OCI-LY1 (cell line): ENCODE measurements at regions not wholly inside any gene's neighbourhood (a gene's known extent, or its start where the extent isn't known, plus 50 kb on each side); places are given as distances from the start of the nearest gene placed in this dataset.

ENCODE experiments used
- H2AFZ ChIP-seq: fragments of 200-600 bp; sonication (generic), shearing (Covaris generic); 2 replicates; pipeline ENCODE4 v1.6.0; 2014; ENCODE audit warnings: antibody characterized with exemption, mild to moderate bottlenecking, low read length
- H3F3A ChIP-seq: fragments of 200-600 bp; sonication (generic), shearing (Covaris generic); 2 replicates; pipeline ENCODE4 v1.6.0; 2014; ENCODE audit warnings: mild to moderate bottlenecking, antibody characterized with exemption, low read length, moderate library complexity; ENCODE audit not compliant: insufficient read depth
- H3K27ac ChIP-seq: fragments of 200-600 bp; sonication (generic); 2 replicates; pipeline ENCODE4 v1.5.1; 2014; ENCODE audit warnings: low read length, mixed run types, mild to moderate bottlenecking, low read depth; ENCODE audit not compliant: poor library complexity, severe bottlenecking
- H3K27me3 ChIP-seq: fragments of 200-600 bp; sonication (generic); 2 replicates; pipeline ENCODE4 v1.6.0; 2014; ENCODE audit warnings: antibody characterized with exemption, mild to moderate bottlenecking, low read length, moderate library complexity; ENCODE audit not compliant: insufficient read depth
- H3K36me3 ChIP-seq: fragments of 200-600 bp; sonication (generic); 2 replicates; pipeline ENCODE4 v1.6.1; 2014; ENCODE audit warnings: mild to moderate bottlenecking, antibody characterized with exemption, low read length, moderate library complexity, mixed read lengths; ENCODE audit not compliant: insufficient read depth
- H3K4me1 ChIP-seq: fragments of 200-600 bp; sonication (generic); 2 replicates; pipeline ENCODE4 v1.5.1; 2014; ENCODE audit warnings: mild to moderate bottlenecking, low read length, moderate library complexity; ENCODE audit not compliant: insufficient read depth, severe bottlenecking
- H3K4me2 ChIP-seq: fragments of 200-600 bp; sonication (generic), shearing (Covaris generic); 2 replicates; pipeline ENCODE4 v1.6.1; 2014; ENCODE audit warnings: low read length
- H3K4me3 ChIP-seq: fragments of 200-600 bp; sonication (generic); 2 replicates; pipeline ENCODE4 v1.5.1; 2014; ENCODE audit warnings: low read length, low read depth, mild to moderate bottlenecking, mixed read lengths; ENCODE audit not compliant: poor library complexity, severe bottlenecking
- H3K79me2 ChIP-seq: fragments of 200-600 bp; shearing (Covaris generic); 2 replicates; pipeline ENCODE4 v1.6.1; 2016; ENCODE audit warnings: mixed run types, low read length, mixed read lengths; ENCODE audit not compliant: insufficient read depth
- H3K9ac ChIP-seq: fragments of 200-600 bp; sonication (generic), shearing (Covaris generic); 2 replicates; pipeline ENCODE4 v1.6.1; 2014; ENCODE audit warnings: mild to moderate bottlenecking, low read length, mixed read lengths
- H3K9me2 ChIP-seq: fragments of 200-600 bp; sonication (generic), shearing (Covaris generic); 2 replicates; pipeline ENCODE4 v1.6.1; 2014; ENCODE audit warnings: low read depth, mild to moderate bottlenecking, low read length, mixed read lengths
- H3K9me3 ChIP-seq: fragments of 200-600 bp; shearing (Covaris generic); 2 replicates; pipeline ENCODE4 v1.6.1; 2014; ENCODE audit warnings: low read length, mixed read lengths
- H4K20me1 ChIP-seq: fragments of 200-600 bp; sonication (generic), shearing (Covaris generic); 2 replicates; pipeline ENCODE4 v1.6.0; 2016; ENCODE audit warnings: mild to moderate bottlenecking, low read length; ENCODE audit not compliant: insufficient read depth
- EZH2 ChIP-seq: fragments of 200-600 bp; sonication (generic), shearing (Covaris generic); IDR thresholded peaks from 2 replicates; pipeline ENCODE4 v1.8.0; 2017; ENCODE audit warnings: borderline replicate concordance, mixed run types, mild to moderate bottlenecking, antibody characterized with exemption, low read length, moderate library complexity, mixed read lengths
- TF ChIP-seq, protein P1 (sequence below): fragments of 200-600 bp; sonication (generic), shearing (Covaris generic); IDR thresholded peaks from 2 replicates; pipeline ENCODE4 v1.5.1; 2017; ENCODE audit warnings: mild to moderate bottlenecking, antibody characterized with exemption, low read length, moderate library complexity, mixed read lengths

DNA sequence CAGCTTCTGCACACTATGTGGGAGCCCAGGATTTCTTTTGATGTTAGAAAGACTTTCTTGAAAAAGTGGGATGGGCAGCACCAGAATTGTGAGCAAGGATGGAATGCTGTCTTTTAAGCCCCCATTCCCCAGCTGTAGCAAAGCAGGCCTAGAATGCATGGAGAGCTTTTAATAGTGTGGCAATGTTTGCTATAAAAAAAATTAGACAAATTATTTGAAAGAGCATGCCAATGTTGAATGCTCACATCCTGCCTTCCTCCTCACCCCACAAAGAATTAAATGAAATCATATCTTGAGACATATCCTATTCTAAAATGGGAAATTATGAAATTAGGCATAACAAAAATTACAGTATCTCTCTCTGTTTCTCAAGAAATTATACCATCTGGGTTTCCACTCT lies 154.7 kb downstream of the C11orf91 start:
- Histone ChIP-seq H3K79me2 (no peaks in the 10 kb centered on the region), H3K9ac (no peak overlapping the region), H3K36me3 (no peaks in the 10 kb centered on the region), H3K9me2 (no peaks in the 10 kb centered on the region), H3F3A (no peaks in the 10 kb centered on the region), H3K27me3 (no peaks in the 10 kb centered on the region), H3K9me3 (no peaks in the 10 kb centered on the region), H3K4me3 (no peak overlapping the region), H3K27ac (no peak overlapping the region), H2AFZ (no peak overlapping the region), H4K20me1 (no peaks in the 10 kb centered on the region), H3K4me1 (no peaks in the 10 kb centered on the region), H3K4me2 (no peak overlapping the region)
- TF ChIP-seq EZH2: no peak
- TF ChIP-seq, protein P1, sequence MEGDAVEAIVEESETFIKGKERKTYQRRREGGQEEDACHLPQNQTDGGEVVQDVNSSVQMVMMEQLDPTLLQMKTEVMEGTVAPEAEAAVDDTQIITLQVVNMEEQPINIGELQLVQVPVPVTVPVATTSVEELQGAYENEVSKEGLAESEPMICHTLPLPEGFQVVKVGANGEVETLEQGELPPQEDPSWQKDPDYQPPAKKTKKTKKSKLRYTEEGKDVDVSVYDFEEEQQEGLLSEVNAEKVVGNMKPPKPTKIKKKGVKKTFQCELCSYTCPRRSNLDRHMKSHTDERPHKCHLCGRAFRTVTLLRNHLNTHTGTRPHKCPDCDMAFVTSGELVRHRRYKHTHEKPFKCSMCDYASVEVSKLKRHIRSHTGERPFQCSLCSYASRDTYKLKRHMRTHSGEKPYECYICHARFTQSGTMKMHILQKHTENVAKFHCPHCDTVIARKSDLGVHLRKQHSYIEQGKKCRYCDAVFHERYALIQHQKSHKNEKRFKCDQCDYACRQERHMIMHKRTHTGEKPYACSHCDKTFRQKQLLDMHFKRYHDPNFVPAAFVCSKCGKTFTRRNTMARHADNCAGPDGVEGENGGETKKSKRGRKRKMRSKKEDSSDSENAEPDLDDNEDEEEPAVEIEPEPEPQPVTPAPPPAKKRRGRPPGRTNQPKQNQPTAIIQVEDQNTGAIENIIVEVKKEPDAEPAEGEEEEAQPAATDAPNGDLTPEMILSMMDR: no peak

DNA sequence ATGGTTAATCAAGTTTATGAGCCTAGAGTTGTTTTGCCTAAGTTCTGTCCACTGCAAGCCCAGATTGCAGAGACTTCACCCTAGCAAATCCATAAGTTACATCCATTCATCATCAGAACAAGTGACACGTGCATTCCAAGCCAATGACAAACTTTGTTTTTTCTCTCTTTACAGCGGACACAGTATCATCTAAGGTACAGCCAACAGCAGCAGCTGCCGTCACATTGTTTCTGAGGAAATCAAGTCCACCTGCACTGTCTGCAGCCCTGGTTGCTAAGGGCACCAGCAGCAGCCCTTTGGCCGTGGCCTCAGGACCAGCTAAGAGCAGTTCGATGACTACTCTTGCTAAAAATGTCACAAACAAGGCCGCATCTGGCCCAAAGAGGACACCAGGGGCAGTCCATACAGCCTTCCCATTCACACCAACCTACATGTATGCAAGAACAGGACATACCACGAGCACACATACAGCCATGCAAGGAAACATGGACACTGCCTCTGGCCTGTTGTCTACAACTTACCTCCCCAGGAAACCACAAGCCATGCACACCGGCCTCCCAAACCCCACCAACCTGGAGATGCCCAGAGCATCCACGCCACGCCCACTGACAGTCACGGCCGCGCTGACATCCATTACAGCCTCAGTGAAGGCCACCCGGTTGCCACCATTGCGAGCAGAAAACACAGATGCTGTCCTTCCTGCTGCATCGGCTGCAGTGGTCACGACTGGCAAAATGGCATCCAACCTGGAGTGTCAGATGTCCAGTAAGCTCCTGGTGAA lies 155.8 kb downstream of the C11orf91 start:
- no peak overlapping the region for H3K9ac ChIP-seq
- H3K27me3 ChIP-seq: no peaks in the 10 kb centered on the region
- no peaks in the 10 kb centered on the region for H3K4me1 ChIP-seq
- no peaks in the 10 kb centered on the region for H3K9me2 ChIP-seq
- no peak overlapping the region for H3K4me2 ChIP-seq
- no peaks in the 10 kb centered on the region for H3K79me2 ChIP-seq
- TF ChIP-seq, protein P1: no peak
- no peak for TF ChIP-seq EZH2
- H3K4me3 ChIP-seq: no peak overlapping the region
- no peaks in the 10 kb centered on the region for H4K20me1 ChIP-seq
- no peaks in the 10 kb centered on the region for H3K9me3 ChIP-seq
- H2AFZ ChIP-seq: no peak overlapping the region
- H3K27ac ChIP-seq: no peak overlapping the region
- H3K36me3 ChIP-seq: no peaks in the 10 kb centered on the region
- H3F3A ChIP-seq: no peaks in the 10 kb centered on the region

DNA sequence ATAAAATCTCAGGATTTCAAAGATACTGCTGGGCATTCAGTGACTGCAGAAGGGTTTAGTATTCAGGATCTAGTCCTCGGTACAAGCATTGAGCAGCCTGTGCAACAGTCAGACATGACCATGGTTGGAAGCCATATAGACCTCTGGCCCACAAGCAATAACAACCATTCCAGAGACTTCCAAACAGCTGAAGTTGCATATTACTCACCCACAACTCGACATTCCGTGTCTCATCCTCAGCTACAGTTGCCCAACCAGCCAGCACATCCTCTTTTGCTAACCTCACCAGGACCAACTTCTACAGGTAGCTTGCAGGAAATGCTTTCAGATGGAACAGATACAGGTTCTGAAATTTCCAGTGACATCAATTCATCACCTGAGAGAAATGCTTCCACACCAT lies 156.8 kb downstream of the C11orf91 start:
- Histone ChIP-seq H3K27ac (no peak overlapping the region), H3F3A (no peaks in the 10 kb centered on the region), H3K27me3 (no peaks in the 10 kb centered on the region), H4K20me1 (no peaks in the 10 kb centered on the region), H3K4me2 (no peak overlapping the region), H3K4me1 (no peaks in the 10 kb centered on the region), H3K4me3 (no peak overlapping the region), H2AFZ (no peak overlapping the region), H3K79me2 (no peaks in the 10 kb centered on the region), H3K9ac (no peak overlapping the region), H3K9me2 (no peaks in the 10 kb centered on the region), H3K36me3 (no peaks in the 10 kb centered on the region), H3K9me3 (no peaks in the 10 kb centered on the region)
- TF ChIP-seq EZH2: no peak

DNA sequence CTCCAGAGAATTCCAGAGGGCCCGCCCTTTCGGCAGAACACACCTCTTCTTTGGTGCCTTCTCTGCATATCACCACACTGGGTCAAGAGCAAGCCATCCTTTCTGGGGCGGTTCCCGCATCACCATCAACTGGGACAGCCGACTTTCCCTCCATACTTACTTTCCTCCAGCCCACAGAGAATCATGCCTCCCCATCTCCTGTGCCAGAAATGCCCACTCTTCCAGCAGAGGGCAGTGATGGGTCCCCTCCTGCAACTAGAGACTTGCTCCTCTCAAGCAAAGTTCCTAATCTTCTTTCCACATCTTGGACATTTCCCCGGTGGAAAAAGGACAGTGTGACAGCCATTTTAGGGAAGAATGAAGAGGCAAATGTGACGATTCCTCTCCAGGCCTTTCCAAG lies 157.7 kb downstream of the C11orf91 start:
- Histone ChIP-seq H2AFZ (no peak overlapping the region), H3K4me3 (no peak overlapping the region)

More for the DNA sequence above, 157.7 kb downstream of the C11orf91 start:
- TF ChIP-seq, protein P1: peak; percentile 65
- no peak for TF ChIP-seq EZH2
- Histone ChIP-seq H3F3A (no peaks in the 10 kb centered on the region), H3K79me2 (no peaks in the 10 kb centered on the region), H3K4me2 (no peak overlapping the region), H3K9ac (no peak overlapping the region), H3K4me1 (no peaks in the 10 kb centered on the region), H3K27ac (no peak overlapping the region), H3K9me2 (no peaks in the 10 kb centered on the region), H3K27me3 (no peaks in the 10 kb centered on the region), H3K9me3 (no peaks in the 10 kb centered on the region), H4K20me1 (no peaks in the 10 kb centered on the region), H3K36me3 (no peaks in the 10 kb centered on the region)
